ENCODE measurements at regions not wholly inside any gene's neighbourhood (a gene's known extent, or its start where the extent isn't known, plus 50 kb on each side); places are given as distances from the start of the nearest gene placed in this dataset.

DNA sequence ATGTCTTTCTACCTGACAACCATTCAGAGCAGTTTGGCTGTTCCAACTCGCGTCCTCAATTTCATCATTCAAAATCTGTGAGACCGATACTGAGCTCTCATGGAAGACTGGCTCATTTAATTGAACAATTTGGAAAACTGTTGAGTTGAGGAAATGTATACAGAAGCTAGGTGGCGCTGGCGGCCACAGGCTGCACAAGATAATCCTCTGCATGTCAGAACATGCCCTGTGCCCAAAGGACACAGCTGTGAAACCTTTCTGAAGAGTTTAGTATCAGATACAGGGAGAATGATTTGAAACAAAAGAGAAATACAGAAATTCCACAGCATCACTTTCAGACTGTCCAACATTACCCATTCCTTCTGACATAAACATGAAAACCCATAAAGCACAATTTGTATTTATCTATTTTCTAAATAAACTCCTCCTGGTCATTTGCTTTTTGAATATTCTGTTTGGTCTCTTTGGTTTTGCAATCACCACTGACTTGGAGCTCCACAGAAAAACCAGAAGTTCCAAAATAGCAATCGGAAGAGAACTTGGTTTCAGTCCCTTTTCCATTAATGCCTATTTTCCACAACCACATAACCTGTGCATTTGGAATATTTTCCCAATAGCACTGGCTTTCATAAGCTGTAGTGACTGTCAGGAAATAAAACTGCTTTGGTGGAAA, 192.8 kb downstream of the MAP2K6 start (continued):
- TF ChIP-seq IRF3 (IDR thresholded peaks at IDR 0.05; ENCODE audit: low read depth, low read length) (no peak), EP300 (IDR thresholded peaks at IDR 0.05; ENCODE audit: borderline replicate concordance in 1 of 2, low read depth in 1 of 2, low read length in 1 of 2) (peak; percentile 42 to 69; a peak in 1 of 4 replicates), RAD21 (IDR thresholded peaks at IDR 0.05; ENCODE audit: low read length) (peak; percentile 95), POLR2AphosphoS5 (IDR thresholded peaks at IDR 0.05; ENCODE audit: low read depth, low read length) (peak; percentile 64; the same call in 1 of the 2 replicates), TAF1 (IDR thresholded peaks at IDR 0.05; ENCODE audit: borderline replicate concordance, low read depth, low read length) (peak; percentile 16; the same call in 1 of the 2 replicates), PBX3 (IDR thresholded peaks at IDR 0.05) (peak; percentile 50; the same call in 1 of the 2 replicates)
- TF ChIP-seq, protein P1, sequence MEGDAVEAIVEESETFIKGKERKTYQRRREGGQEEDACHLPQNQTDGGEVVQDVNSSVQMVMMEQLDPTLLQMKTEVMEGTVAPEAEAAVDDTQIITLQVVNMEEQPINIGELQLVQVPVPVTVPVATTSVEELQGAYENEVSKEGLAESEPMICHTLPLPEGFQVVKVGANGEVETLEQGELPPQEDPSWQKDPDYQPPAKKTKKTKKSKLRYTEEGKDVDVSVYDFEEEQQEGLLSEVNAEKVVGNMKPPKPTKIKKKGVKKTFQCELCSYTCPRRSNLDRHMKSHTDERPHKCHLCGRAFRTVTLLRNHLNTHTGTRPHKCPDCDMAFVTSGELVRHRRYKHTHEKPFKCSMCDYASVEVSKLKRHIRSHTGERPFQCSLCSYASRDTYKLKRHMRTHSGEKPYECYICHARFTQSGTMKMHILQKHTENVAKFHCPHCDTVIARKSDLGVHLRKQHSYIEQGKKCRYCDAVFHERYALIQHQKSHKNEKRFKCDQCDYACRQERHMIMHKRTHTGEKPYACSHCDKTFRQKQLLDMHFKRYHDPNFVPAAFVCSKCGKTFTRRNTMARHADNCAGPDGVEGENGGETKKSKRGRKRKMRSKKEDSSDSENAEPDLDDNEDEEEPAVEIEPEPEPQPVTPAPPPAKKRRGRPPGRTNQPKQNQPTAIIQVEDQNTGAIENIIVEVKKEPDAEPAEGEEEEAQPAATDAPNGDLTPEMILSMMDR (IDR thresholded peaks at IDR 0.05): peak; percentile 100
- TF ChIP-seq, protein P2, sequence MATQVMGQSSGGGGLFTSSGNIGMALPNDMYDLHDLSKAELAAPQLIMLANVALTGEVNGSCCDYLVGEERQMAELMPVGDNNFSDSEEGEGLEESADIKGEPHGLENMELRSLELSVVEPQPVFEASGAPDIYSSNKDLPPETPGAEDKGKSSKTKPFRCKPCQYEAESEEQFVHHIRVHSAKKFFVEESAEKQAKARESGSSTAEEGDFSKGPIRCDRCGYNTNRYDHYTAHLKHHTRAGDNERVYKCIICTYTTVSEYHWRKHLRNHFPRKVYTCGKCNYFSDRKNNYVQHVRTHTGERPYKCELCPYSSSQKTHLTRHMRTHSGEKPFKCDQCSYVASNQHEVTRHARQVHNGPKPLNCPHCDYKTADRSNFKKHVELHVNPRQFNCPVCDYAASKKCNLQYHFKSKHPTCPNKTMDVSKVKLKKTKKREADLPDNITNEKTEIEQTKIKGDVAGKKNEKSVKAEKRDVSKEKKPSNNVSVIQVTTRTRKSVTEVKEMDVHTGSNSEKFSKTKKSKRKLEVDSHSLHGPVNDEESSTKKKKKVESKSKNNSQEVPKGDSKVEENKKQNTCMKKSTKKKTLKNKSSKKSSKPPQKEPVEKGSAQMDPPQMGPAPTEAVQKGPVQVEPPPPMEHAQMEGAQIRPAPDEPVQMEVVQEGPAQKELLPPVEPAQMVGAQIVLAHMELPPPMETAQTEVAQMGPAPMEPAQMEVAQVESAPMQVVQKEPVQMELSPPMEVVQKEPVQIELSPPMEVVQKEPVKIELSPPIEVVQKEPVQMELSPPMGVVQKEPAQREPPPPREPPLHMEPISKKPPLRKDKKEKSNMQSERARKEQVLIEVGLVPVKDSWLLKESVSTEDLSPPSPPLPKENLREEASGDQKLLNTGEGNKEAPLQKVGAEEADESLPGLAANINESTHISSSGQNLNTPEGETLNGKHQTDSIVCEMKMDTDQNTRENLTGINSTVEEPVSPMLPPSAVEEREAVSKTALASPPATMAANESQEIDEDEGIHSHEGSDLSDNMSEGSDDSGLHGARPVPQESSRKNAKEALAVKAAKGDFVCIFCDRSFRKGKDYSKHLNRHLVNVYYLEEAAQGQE (IDR thresholded peaks at IDR 0.05; ENCODE audit: low read depth, low read length): 0 out of 2 replicates have a peak, but pooled peaks have one; percentile 35

DNA sequence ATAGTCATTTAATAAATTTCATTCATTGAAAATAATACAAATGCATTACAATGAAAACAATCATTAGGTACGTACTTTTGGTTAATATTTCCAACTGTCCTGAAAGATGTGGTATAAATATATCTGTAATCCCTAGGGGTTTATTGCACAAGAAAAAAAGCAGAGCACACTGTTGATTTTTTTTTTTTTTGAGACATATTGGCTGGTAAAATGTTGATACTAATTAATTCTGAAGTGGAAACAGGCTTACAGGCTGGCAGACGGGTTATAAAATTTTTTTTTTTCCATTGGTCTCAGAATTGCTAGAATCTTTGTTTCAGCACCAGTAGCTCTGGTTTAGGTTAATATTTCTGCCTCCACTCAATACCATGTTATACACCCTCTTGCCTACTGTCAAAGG, 193.6 kb downstream of the MAP2K6 start:
- peak overlapping the region; percentile 56 for H3K9ac ChIP-seq

More for the DNA sequence above, 193.6 kb downstream of the MAP2K6 start:
- no peaks in the 10 kb centered on the region for H3K27me3 ChIP-seq (ENCODE audit: insufficient read depth)
- POLR2A ChIA-PET: no interaction called here
- H3K4me1 ChIP-seq (ENCODE audit: control insufficient read depth in 1 of 2, insufficient read depth in 2 of 2, low read depth in 1 of 2, low read length in 1 of 2): peaks cover 23 to 30% of the 10 kb centered on the region in 2 experiments
- H3K9me3 ChIP-seq: no peaks in the 10 kb centered on the region
- H3K27ac ChIP-seq (ENCODE audit: low read depth in 2 of 2, low read length in 1 of 2): peak overlapping the region; percentile 96 to 99
- H2AFZ ChIP-seq (ENCODE audit: low read depth): peak overlapping the region; percentile 64
- TF ChIP-seq POLR2AphosphoS5 (IDR thresholded peaks at IDR 0.05; ENCODE audit: low read depth, low read length): no peak
- TF ChIP-seq PBX3 (IDR thresholded peaks at IDR 0.05): peak; percentile 35
- peak; percentile 44 for TF ChIP-seq TCF12 (IDR thresholded peaks at IDR 0.05)
- no peaks in the 10 kb centered on the region for H4K20me1 ChIP-seq (ENCODE audit: insufficient read depth)
- WGBS (ENCODE audit: low lambda C conversion rate): 55% methylated on average over 2 of the region's 2 CpGs
- peak overlapping the region; percentile 51 for H3K4me2 ChIP-seq
- no peaks in the 10 kb centered on the region for H3K9me2 ChIP-seq
- no peak for DNase-seq
- CTCF ChIA-PET: interaction anchor here (0.6 to 4.4 kb wide), 57 partner anchors 8 to 1830 kb away, joined by 3 to 57 read pairs (median 5); partner anchors contain the start of gene KCNJ2
- no peaks in the 10 kb centered on the region for H3K36me3 ChIP-seq (replicated peaks in 1 of 2; ENCODE audit: control insufficient read depth in 1 of 2, insufficient read depth in 2 of 2, low read length in 1 of 2)
- peaks cover 32% of the 10 kb centered on the region for H3F3A ChIP-seq (replicated peaks; ENCODE audit: insufficient read depth)
- no peaks in the 10 kb centered on the region for H3K79me2 ChIP-seq (ENCODE audit: insufficient read depth)
- no peak overlapping the region for H3K4me3 ChIP-seq (ENCODE audit: low read depth in 2 of 2, low read length in 1 of 2)

All from SK-N-SH (cell line).